GM10266 (cell line): ENCODE measurements at regions not wholly inside any gene's neighbourhood (a gene's known extent, or its start where the extent isn't known, plus 50 kb on each side); places are given as distances from the start of the nearest gene placed in this dataset.
"Not testable (repeated sequence)": the region's sequence is repeated elsewhere in the genome, so short reads cannot be mapped to it uniquely, and the experiment has no call there.

Source experiments
- DNase-seq: peaks from one replicate; pipeline ENCODE4 v3.0.0; 2012; ENCODE audit errors: extremely low spot score
- TF ChIP-seq, protein P1 (sequence below): IDR thresholded peaks from 2 replicates; pipeline ENCODE4 v1.5.1; 2012; ENCODE audit warnings: mild to moderate bottlenecking, low read depth; ENCODE audit not compliant: control insufficient read depth, insufficient read depth; ENCODE audit errors: missing control alignments

GRCh38 chr6:74482180-74482579 is 723.7 kb downstream of the COL12A1 start:
- TF ChIP-seq, protein P1, sequence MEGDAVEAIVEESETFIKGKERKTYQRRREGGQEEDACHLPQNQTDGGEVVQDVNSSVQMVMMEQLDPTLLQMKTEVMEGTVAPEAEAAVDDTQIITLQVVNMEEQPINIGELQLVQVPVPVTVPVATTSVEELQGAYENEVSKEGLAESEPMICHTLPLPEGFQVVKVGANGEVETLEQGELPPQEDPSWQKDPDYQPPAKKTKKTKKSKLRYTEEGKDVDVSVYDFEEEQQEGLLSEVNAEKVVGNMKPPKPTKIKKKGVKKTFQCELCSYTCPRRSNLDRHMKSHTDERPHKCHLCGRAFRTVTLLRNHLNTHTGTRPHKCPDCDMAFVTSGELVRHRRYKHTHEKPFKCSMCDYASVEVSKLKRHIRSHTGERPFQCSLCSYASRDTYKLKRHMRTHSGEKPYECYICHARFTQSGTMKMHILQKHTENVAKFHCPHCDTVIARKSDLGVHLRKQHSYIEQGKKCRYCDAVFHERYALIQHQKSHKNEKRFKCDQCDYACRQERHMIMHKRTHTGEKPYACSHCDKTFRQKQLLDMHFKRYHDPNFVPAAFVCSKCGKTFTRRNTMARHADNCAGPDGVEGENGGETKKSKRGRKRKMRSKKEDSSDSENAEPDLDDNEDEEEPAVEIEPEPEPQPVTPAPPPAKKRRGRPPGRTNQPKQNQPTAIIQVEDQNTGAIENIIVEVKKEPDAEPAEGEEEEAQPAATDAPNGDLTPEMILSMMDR: no peak
- no peak for DNase-seq

DNA sequence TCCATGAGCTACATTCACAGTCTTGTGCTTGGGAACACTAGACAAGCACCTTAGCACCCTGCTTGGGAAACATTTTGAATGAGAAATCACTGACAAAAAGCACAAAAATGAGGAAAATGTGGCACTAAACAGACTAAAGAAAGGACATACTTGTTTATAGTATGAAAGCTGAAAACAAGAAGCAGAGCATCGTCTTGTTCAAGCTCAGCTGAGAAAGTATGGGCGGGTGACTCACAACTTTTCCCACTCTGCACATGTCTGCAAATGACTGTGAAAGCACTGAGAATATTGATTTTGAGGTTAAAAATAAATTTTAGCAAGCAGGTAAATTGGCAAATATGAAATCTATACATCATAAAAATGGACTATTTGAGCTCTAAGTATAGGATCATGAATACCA is 725.3 kb downstream of the COL12A1 start:
- DNase-seq: no peak
- TF ChIP-seq, protein P1: no peak

DNA sequence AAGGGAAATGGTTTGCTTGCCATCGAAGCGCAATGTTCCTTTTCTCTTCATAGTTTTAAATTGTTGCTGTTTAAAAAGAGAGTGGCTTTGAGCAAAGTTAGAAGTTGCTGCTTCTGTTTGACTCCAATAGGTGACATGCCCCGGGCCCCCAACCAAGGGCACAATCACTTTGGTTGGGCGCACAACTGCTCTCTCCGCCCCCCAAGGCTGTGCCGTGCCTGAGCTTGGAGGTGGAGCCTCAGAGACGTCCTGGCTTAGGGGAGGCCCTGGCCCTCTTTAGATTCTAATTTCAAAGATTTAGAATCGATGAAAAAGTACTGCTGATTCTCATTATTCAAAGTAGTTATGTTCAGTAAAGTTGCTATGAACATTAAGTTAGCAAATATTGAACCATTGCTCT is 725.9 kb downstream of the COL12A1 start:
- no peak for DNase-seq
- TF ChIP-seq, protein P1: no peak

GRCh38 chr6:74479420-74479819 is 726.4 kb downstream of the COL12A1 start:
- DNase-seq: no peak
- TF ChIP-seq, protein P1: no peak

GRCh38 chr6:74474046-74474445 is 731.8 kb downstream of the COL12A1 start:
- DNase-seq: not testable (repeated sequence)

DNA sequence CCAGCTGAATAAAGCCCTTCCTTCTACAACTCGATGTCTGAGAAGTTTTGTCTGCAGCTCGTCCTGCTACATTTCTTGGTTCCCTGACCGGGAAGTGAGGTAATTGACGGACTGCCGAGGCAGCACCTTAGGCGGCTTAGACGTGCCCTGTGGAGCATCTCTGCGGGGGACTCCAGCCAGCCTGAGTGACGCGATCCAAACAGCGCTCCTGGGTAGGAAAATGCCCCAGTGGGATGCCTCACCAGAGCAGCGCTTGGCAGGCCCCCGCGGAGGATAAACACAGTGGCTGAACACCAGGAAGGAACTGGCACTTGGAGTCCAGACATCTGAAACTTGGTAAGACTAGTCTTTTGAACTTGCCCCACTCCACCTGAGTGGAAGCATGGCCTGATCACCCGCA is 737.3 kb downstream of the COL12A1 start:
- DNase-seq: not testable (repeated sequence)

DNA sequence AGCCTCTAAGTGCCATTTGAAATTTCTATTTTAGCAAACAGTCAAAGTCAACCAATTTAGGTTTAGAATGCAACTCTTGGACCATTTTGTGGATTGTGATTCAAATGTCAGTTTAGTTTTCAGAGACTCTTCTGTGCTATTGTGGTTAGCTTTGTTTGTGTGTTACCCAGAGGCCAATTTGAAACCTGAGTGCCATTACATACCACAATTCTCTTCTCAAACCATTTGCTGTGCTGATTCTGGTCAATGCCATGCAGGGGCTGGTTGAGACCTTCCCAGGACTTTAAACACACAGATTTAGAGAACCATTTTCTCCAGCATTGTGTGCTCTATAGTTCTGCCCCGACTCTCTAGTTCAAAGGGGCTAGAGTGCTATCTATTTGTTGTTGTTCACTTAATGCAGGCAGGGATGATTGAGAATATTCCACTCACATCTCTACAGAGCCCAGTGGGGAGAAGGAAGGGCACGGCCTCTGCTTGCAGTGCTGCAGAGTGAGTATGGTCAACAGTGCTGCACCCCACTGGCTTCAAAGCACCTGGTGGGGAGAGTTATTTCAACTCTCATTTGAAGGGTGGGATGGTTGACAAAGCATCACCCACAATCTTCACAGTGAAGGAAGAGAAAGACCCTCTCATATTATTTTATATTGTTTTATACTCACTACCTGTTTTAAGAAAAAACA is 738.2 kb downstream of the COL12A1 start:
- TF ChIP-seq, protein P1: no peak
- DNase-seq: no peak

DNA sequence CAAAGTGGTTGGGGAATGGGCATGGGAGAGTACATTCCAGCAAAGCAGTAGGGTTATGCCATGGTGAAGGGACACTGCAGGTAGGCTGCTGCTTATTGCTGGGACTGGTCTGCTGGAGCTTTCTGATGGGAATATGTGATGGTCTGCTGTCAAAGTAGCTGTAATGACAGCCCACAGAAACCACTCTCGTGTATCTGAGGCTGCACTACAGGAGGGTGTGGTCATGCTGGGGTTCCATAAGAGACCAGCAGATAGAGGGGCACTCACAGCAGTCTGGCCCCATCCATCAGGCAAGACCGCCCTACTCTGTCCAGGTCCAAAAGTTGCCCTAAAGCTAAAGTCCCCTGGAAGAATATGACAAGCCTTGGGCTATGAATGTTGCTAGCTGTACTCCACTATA is 739.3 kb downstream of the COL12A1 start:
- TF ChIP-seq, protein P1: no peak
- DNase-seq: no peak
